Fibroblast of pulmonary artery (primary cell): ENCODE measurements at regions not wholly inside any gene's neighbourhood (a gene's known extent, or its start where the extent isn't known, plus 50 kb on each side); places are given as distances from the start of the nearest gene placed in this dataset.

Experiments used
- DNase-seq: peaks from one replicate; pipeline ENCODE4 v3.0.0-alpha.2; 2010; ENCODE audit warnings: low read depth
- H3K4me3 ChIP-seq: replicated peaks from 2 replicates; pipeline ENCODE4 v1.5.1; 2011; ENCODE audit warnings: low read depth, mild to moderate bottlenecking, control low read depth, low read length, moderate library complexity
- TF ChIP-seq, protein P1 (sequence below): IDR thresholded peaks from 2 replicates; pipeline ENCODE4 v1.5.1; 2011; ENCODE audit warnings: mild to moderate bottlenecking, control low read depth, low read length, inconsistent platforms; ENCODE audit errors: missing control alignments

DNA sequence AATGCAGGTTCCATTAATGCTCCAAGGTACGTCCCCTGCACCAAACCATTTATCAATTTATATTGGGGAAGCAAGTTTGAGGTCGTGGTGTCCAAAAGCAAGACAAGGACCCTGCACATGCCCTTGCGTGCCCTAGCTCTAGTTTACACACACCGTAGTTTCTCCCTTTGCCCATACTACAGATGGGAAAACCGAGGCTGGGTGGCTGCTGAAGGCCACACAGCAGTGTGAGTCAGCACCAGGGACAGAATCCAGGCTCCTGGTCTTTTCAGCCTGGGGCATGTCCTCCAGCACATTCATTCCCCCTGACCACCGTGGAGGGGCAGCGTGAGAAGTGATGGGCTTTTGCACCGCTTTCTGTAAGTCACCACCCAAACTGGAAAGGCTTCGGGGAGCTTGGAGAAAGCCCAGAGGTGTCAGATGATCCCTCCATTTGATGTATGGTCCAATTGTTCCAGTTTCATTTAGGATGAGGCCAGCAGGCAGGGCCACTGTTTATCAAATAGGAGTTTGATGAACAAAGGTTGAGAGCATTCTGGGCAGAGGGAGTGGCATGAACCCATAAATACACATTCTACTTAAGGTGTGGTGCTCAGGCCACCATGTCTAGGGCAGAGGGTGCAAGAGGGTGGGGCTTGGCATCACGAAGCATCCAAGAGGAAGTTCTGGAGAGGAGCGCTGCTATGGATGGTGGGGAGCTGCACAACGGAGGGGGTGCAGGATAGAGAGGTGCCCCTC, 274.1 kb downstream of the HAUS1 start:
- no peak overlapping the region for H3K4me3 ChIP-seq
- DNase-seq, result no peak
- TF ChIP-seq, protein P1, sequence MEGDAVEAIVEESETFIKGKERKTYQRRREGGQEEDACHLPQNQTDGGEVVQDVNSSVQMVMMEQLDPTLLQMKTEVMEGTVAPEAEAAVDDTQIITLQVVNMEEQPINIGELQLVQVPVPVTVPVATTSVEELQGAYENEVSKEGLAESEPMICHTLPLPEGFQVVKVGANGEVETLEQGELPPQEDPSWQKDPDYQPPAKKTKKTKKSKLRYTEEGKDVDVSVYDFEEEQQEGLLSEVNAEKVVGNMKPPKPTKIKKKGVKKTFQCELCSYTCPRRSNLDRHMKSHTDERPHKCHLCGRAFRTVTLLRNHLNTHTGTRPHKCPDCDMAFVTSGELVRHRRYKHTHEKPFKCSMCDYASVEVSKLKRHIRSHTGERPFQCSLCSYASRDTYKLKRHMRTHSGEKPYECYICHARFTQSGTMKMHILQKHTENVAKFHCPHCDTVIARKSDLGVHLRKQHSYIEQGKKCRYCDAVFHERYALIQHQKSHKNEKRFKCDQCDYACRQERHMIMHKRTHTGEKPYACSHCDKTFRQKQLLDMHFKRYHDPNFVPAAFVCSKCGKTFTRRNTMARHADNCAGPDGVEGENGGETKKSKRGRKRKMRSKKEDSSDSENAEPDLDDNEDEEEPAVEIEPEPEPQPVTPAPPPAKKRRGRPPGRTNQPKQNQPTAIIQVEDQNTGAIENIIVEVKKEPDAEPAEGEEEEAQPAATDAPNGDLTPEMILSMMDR, result no peak

DNA sequence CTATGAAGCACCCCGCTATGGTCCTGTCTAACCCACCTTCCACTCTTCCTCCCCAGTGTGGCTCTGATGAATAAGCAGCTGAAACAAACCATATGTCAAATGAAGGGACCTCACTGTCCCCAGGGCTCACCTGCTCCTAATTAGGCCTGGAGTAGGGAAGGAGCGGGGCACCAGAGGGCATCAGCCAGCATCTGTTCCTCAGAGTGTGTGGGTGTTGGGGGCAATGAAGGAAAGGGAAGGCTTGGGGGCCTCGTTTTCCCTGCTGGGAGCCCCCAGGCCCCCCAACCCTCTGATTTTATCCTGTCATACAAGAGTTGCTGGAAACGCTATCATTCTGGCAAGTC, 274.7 kb downstream of the HAUS1 start:
- no peak for DNase-seq
- TF ChIP-seq, protein P1, result no peak
- no peak overlapping the region for H3K4me3 ChIP-seq

DNA sequence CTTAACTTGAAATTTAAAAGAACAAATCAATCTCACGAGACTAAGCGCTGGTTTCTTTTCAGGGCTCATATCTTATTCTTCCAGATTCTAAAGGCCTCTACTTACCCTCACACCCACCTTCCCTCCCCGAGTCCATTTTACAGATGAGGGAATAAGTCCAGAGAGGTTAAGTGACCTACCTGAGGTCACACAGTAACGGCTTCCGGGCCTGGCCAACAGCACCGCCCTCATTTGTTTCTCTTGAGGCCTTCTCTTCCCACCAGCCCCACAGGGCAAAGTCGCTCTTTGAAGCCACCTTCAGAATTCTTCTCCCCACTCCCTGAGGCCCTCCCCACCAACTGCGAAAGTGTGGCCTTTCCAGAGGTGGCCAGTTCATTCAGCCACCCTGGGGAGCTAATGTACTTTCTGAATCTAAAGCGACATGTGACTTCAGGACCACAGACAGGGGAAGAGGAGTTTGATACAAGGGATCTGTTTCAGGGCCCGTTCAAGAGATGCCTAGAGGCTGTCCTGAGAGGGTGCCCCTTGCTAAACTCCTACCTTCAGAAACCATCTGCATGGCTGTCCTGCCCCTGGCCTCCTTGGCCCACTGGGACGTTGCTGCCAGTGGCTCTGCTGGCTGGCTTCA, 275.3 kb downstream of the HAUS1 start:
- TF ChIP-seq, protein P1, result no peak
- no peak for DNase-seq

DNA sequence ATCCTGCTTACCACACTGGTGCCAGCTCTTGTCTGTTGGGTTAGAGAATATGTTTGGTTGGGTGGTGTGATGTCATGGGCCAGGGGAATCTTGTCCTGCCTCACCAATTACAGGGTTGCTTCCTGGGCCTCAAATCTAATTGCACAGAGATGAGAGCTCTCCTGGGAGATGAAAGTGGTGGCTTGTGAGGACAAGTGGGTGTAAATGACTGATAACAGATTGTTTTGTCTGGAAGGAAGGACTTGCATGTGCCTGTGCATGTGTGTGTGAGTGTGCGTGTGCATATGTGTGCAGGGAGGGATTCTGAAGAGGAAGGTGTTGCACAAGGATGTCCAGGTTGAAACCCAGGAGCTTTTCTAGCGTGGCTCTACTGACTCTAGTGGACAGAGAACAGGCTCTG, 271.9 kb downstream of the LOXHD1 start:
- no peak for DNase-seq
- TF ChIP-seq, protein P1, result no peak
- no peak overlapping the region for H3K4me3 ChIP-seq

More for the DNA sequence above, 275.3 kb downstream of the HAUS1 start:
- no peak overlapping the region for H3K4me3 ChIP-seq

DNA sequence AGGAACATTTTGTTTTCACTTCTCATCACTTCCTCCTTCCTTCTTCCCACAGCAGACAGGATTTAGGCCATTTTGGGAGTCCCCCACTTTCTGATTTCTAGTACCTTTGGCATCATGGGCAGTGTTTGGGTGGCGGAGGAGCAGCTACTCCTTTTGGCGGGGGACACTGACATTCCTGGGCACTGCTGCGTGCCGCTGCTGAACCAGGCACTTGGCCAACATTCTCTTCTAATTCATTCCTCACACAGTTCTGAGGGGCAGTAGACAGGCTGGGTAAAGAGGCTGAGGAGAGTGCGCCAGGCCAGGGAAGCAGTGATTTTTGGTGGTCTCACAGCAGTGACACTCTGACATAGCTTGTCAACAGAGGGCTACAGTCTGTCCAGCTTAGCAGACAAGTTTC, 270.2 kb downstream of the LOXHD1 start:
- no peak for DNase-seq
- TF ChIP-seq, protein P1, result no peak
- H3K4me3 ChIP-seq, result no peak overlapping the region

DNA sequence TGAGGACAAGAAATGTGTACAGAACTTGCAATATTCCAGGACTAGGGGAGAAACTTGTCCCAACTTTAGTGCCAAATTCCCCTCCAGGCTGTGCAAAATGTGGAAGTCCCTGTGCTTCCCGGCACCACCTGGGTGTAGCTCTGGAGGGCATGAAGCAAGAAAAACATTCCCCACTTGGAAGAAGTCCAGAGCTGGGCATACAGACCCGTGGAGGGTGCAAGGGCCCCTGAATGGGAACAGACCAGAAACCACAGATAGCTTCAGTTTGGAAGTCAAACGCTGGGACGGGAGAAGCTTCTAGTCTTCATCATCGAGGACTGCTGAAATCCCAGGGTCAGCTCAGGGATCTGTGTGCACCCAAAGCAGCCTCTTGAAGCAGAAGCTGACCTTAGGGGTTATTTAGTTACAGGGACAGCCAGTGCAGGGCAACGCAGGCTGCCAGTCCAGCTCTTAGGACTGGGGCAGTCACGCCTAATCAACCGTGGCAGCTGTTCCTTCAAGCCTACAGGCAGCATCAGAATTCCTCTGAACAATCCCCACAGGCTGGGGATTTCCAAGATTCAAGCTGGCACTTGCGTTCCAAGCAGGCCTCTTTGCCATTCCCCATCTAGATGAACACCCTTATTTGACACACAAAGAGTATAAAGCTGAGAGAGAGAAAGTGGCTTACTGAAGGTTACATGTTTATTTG, 269.4 kb downstream of the LOXHD1 start:
- no peak for DNase-seq
- TF ChIP-seq, protein P1, result no peak
- H3K4me3 ChIP-seq, result no peak overlapping the region
